Endodermal cell (in vitro differentiated cells): ENCODE measurements at regions not wholly inside any gene's neighbourhood (a gene's known extent, or its start where the extent isn't known, plus 50 kb on each side); places are given as distances from the start of the nearest gene placed in this dataset.

Source experiments
- DNase-seq: peaks from one replicate; pipeline ENCODE4 v3.0.0-alpha.2; 2017
- H3K27ac ChIP-seq: 2 replicates; pipeline ENCODE4 v1.5.1; 2013; ENCODE audit warnings: mild to moderate bottlenecking, low read depth, low read length, moderate library complexity
- H3K27me3 ChIP-seq: 2 replicates; pipeline ENCODE4 v1.6.1; 2013; ENCODE audit warnings: mild to moderate bottlenecking, low read length, moderate library complexity; ENCODE audit not compliant: insufficient read depth, control insufficient read depth, poor library complexity, severe bottlenecking
- H3K36me3 ChIP-seq: 2 replicates; pipeline ENCODE4 v1.7.0; 2013; ENCODE audit warnings: mild to moderate bottlenecking, low read length, moderate library complexity; ENCODE audit not compliant: control insufficient read depth, insufficient read depth
- H3K4me1 ChIP-seq: one replicate; pipeline ENCODE4 v1.7.0; 2013; ENCODE audit warnings: low read length; ENCODE audit not compliant: control insufficient read depth, insufficient read depth
- H3K4me3 ChIP-seq: 2 replicates; pipeline ENCODE4 v1.5.1; 2013; ENCODE audit warnings: mild to moderate bottlenecking, low read length, moderate library complexity
- H3K9ac ChIP-seq: 2 replicates; pipeline ENCODE4 v1.6.1; 2013; ENCODE audit warnings: mild to moderate bottlenecking, low read length, moderate library complexity; ENCODE audit not compliant: poor library complexity, severe bottlenecking; ENCODE audit errors: extremely low read depth
- H3K9me3 ChIP-seq: 2 replicates; pipeline ENCODE4 v1.6.1; 2013; ENCODE audit warnings: mild to moderate bottlenecking, low read length, moderate library complexity; ENCODE audit not compliant: control insufficient read depth
- H3K27ac Mint-ChIP-seq: 2 replicates; pipeline ENCODE4 v1.8.0; 2020; ENCODE audit warnings: mixed read lengths
- H3K27me3 Mint-ChIP-seq: 2 replicates; pipeline ENCODE4 v1.8.0; 2021; ENCODE audit warnings: mild to moderate bottlenecking, mixed read lengths; ENCODE audit not compliant: insufficient read depth
- H3K36me3 Mint-ChIP-seq: 2 replicates; pipeline ENCODE4 v1.8.0; 2020; ENCODE audit warnings: low read depth, mixed read lengths
- H3K4me1 Mint-ChIP-seq: 2 replicates; pipeline ENCODE4 v1.8.0; 2020; ENCODE audit warnings: mixed read lengths
- H3K4me3 Mint-ChIP-seq: 2 replicates; pipeline ENCODE4 v1.8.0; 2020; ENCODE audit warnings: mild to moderate bottlenecking, moderate library complexity, mixed read lengths
- H3K9me3 Mint-ChIP-seq: 2 replicates; pipeline ENCODE4 v1.8.0; 2020; ENCODE audit warnings: mild to moderate bottlenecking, mixed read lengths
- WGBS, 2 experiments: methylation state at CpG; one replicate each; pipeline versions ENCODE4 v1.1.5 to v1.1.7; 2013; ENCODE audit warnings: missing lambda C conversion rate in 2 of 2, mixed read lengths in 1 of 2; ENCODE audit not compliant: insufficient coverage in 1 of 2, insufficient read length in 1 of 2; 5-methylcytosine and 5-hydroxymethylcytosine counted together
- TF ChIP-seq, protein P1 (sequence below): fragments of 200-600 bp; sonication (generic); conservative IDR thresholded peaks from 2 replicates; pipeline ENCODE4 v1.5.0; 2021; ENCODE audit warnings: antibody characterized with exemption, mild to moderate bottlenecking

DNA sequence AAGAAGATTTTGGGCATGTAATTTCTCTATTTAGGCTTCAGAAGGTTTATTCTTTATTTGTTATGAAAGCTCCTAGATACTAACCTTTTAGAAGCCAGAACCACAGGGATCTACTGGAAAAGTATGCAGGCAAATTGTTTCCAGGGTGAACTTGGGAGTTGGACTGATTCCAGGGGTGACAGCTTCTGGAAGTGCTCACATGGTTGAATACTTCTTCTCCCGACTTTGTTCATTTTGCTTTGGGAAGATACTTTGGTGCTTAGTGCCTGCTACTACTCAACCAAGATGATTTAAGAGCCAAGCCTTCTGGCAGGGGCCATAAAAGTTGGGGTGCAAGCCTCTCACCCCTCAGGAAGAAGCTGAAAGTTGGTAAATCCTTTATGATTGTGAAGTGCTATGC lies 445.6 kb downstream of the ACTRT1 start:
- Histone ChIP-seq H3K4me3 (no peak overlapping the region), H3K9ac (no peak overlapping the region), H3K27me3 (no peaks in the 10 kb centered on the region), H3K27ac (no peak overlapping the region), H3K4me1 (no peaks in the 10 kb centered on the region), H3K36me3 (no peaks in the 10 kb centered on the region), H3K9me3 (no peaks in the 10 kb centered on the region)
- DNase-seq: no peak
- TF ChIP-seq, protein P1, sequence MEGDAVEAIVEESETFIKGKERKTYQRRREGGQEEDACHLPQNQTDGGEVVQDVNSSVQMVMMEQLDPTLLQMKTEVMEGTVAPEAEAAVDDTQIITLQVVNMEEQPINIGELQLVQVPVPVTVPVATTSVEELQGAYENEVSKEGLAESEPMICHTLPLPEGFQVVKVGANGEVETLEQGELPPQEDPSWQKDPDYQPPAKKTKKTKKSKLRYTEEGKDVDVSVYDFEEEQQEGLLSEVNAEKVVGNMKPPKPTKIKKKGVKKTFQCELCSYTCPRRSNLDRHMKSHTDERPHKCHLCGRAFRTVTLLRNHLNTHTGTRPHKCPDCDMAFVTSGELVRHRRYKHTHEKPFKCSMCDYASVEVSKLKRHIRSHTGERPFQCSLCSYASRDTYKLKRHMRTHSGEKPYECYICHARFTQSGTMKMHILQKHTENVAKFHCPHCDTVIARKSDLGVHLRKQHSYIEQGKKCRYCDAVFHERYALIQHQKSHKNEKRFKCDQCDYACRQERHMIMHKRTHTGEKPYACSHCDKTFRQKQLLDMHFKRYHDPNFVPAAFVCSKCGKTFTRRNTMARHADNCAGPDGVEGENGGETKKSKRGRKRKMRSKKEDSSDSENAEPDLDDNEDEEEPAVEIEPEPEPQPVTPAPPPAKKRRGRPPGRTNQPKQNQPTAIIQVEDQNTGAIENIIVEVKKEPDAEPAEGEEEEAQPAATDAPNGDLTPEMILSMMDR: no peak
- peaks cover 34% of the 10 kb centered on the region for H3K9me3 Mint-ChIP-seq
- no peak overlapping the region for H3K27ac Mint-ChIP-seq
- no peaks in the 10 kb centered on the region for H3K36me3 Mint-ChIP-seq
- H3K4me1 Mint-ChIP-seq: no peaks in the 10 kb centered on the region
- WGBS, 2 experiments: 90% methylated on average over 1 of the region's 1 CpG; no CpG with 5 or more reads in 1 of the 2 experiments
- no peak overlapping the region for H3K4me3 Mint-ChIP-seq
- H3K27me3 Mint-ChIP-seq: no peaks in the 10 kb centered on the region

DNA sequence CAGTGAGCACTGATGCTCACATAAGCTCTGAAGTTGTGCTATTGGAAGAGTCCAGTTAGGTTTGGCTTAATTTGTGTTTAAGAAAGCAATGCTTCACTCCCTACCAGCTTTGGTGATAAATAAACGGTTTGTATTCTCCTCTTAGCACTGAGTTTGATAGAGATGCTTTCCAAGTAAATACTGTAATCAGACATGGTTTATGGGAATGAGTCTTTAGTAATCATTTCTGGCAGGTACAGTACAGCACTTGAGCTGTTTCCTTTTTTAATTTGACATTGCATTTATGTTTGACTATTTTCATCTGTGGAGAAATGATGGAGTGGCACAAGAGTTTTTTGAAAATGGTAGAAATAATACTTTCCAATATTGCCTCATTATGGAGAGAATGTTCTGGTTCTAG lies 455.3 kb downstream of the ACTRT1 start:
- WGBS, 2 experiments: 100% methylated on average over 1 of the region's 1 CpG; no CpG with 5 or more reads in 1 of the 2 experiments
- H3K4me1 Mint-ChIP-seq: no peaks in the 10 kb centered on the region

GRCh38 chrX:127578395-127578794 lies 473.8 kb downstream of the ACTRT1 start:
- Histone ChIP-seq H3K27me3 (no peaks in the 10 kb centered on the region), H3K4me1 (no peaks in the 10 kb centered on the region), H3K9me3 (peaks cover 10% of the 10 kb centered on the region), H3K9ac (no peak overlapping the region), H3K36me3 (no peaks in the 10 kb centered on the region), H3K27ac (no peak overlapping the region), H3K4me3 (no peak overlapping the region)
- no peaks in the 10 kb centered on the region for H3K27me3 Mint-ChIP-seq
- no peak overlapping the region for H3K27ac Mint-ChIP-seq
- H3K9me3 Mint-ChIP-seq: peaks cover 67% of the 10 kb centered on the region
- TF ChIP-seq, protein P1: no peak
- H3K4me3 Mint-ChIP-seq: no peak overlapping the region
- H3K4me1 Mint-ChIP-seq: no peaks in the 10 kb centered on the region
- no peak for DNase-seq
- no peaks in the 10 kb centered on the region for H3K36me3 Mint-ChIP-seq
- WGBS, 2 experiments: 87% methylated on average over 1 of the region's 1 CpG; no CpG with 5 or more reads in 1 of the 2 experiments

More for the DNA sequence above, 455.3 kb downstream of the ACTRT1 start:
- Histone ChIP-seq H3K4me3 (no peak overlapping the region), H3K27me3 (no peaks in the 10 kb centered on the region), H3K27ac (no peak overlapping the region), H3K9me3 (no peaks in the 10 kb centered on the region), H3K36me3 (no peaks in the 10 kb centered on the region), H3K4me1 (no peaks in the 10 kb centered on the region), H3K9ac (no peak overlapping the region)
- Mint-ChIP-seq H3K27me3 (no peaks in the 10 kb centered on the region), H3K27ac (no peak overlapping the region), H3K36me3 (no peaks in the 10 kb centered on the region), H3K4me3 (no peak overlapping the region), H3K9me3 (peaks cover 33% of the 10 kb centered on the region)
- DNase-seq: no peak
- TF ChIP-seq, protein P1: no peak
